ENCODE measurements at regions not wholly inside any gene's neighbourhood (a gene's known extent, or its start where the extent isn't known, plus 50 kb on each side); places are given as distances from the start of the nearest gene placed in this dataset.

GRCh38 chr1:79726321-79726720 lies 719.8 kb upstream of the ADGRL4 start:
- no peak for DNase-seq
- intact Hi-C loops (cut with DNase I; ENCODE audit: low total_unique reads) = no loop called here
- peak overlapping the region; percentile 13 to 27 for H3K4me3 ChIP-seq
- peak overlapping the region; percentile 68 to 75 for H3K27ac ChIP-seq
- TF ChIP-seq CTCF (IDR thresholded peaks at IDR 0.05) = no peak
- H3K36me3 ChIP-seq = no peaks in the 10 kb centered on the region
- no peaks in the 10 kb centered on the region for H3K27me3 ChIP-seq
- H3K9me3 ChIP-seq = no peaks in the 10 kb centered on the region
- H3K4me1 ChIP-seq = peaks cover 0 to 12% (median 0%) of the 10 kb centered on the region in 4 donors

DNA sequence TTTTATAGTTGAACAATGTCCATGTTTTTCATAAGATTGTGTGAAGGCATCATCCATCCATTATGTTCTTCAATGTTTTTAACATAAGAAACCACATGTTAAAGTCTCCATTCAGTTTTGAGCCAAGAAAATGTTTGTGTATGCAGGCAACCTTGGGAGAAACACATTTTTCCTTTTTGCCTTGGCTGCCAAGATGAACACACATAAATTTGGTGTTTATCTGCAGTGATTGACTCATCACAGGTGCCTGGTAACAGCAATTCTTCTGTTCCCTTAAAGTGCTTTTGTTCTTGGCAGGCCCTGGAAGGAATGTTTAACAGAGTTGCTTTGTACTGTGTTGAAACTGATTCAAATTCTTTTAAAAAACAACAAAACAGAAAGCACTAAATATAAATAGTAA lies 709.9 kb upstream of the ADGRL4 start:
- Histone ChIP-seq H3K27ac (no peak overlapping the region), H3K36me3 (no peaks in the 10 kb centered on the region), H3K27me3 (no peaks in the 10 kb centered on the region), H3K4me3 (no peak overlapping the region), H3K4me1 (peaks cover 0 to 6% (median 0%) of the 10 kb centered on the region in 4 donors), H3K9me3 (no peaks in the 10 kb centered on the region)
- TF ChIP-seq CTCF (IDR thresholded peaks at IDR 0.05) = no peak
- intact Hi-C loops (cut with DNase I; ENCODE audit: low total_unique reads) = no loop called here
- DNase-seq = no peak

GRCh38 chr1:79714664-79715063 lies 708.1 kb upstream of the ADGRL4 start:
- no peak for TF ChIP-seq CTCF (IDR thresholded peaks at IDR 0.05)
- H3K27me3 ChIP-seq = no peaks in the 10 kb centered on the region
- H3K4me3 ChIP-seq = no peak overlapping the region
- intact Hi-C loops (cut with DNase I; ENCODE audit: low total_unique reads) = no loop called here
- peaks cover 0 to 6% (median 0%) of the 10 kb centered on the region in 4 donors for H3K4me1 ChIP-seq
- no peaks in the 10 kb centered on the region for H3K36me3 ChIP-seq
- H3K27ac ChIP-seq = no peak overlapping the region
- no peaks in the 10 kb centered on the region for H3K9me3 ChIP-seq
- DNase-seq = no peak

- Histone ChIP-seq H3K36me3 (no peaks in the 10 kb centered on the region), H3K27me3 (no peaks in the 10 kb centered on the region), H3K4me1 (no peaks in the 10 kb centered on the region), H3K4me3 (no peak overlapping the region), H3K27ac (no peak overlapping the region), H3K9me3 (no peaks in the 10 kb centered on the region)
- intact Hi-C loops (cut with DNase I; ENCODE audit: low total_unique reads) = no loop called here
- no peak for TF ChIP-seq CTCF (IDR thresholded peaks at IDR 0.05)
- no peak for DNase-seq
Observed at GRCh38 chr1:79711001-79711431, 704.5 kb upstream of the ADGRL4 start.

DNA sequence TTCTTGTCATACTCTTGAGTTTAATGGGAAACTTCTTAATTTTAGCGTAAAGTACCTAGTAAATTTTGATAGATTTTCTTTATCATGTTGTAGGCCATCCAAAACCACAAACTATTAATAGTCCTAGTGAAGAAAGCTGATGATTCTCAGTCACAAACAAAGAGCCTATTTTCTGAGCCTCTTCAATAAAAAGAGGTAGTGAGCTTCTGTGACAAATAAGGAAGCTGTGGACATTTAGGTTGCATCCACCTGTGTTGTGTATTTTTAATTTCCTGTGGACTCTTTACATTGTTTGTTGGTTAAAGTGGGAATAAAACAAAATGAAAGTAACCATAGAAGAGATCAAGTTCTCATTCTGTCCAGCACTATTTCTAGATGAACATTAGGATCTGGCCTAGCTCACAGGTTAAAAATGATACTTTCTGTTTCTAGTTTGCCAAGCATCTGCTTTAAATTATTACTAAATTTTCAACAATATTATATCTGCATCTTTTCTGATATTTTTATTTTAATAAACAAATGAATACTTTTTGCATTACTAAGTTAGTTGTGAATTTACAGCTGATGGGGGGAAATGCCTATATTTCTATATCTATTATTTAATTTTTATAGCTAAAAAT lies 702.2 kb upstream of the ADGRL4 start:
- Histone ChIP-seq H3K9me3 (no peaks in the 10 kb centered on the region), H3K4me3 (no peak overlapping the region), H3K27me3 (no peaks in the 10 kb centered on the region), H3K4me1 (no peaks in the 10 kb centered on the region), H3K27ac (no peak overlapping the region), H3K36me3 (no peaks in the 10 kb centered on the region)
- DNase-seq = no peak
- TF ChIP-seq CTCF (IDR thresholded peaks at IDR 0.05) = no peak
- intact Hi-C loops (cut with DNase I; ENCODE audit: low total_unique reads) = no loop called here

DNA sequence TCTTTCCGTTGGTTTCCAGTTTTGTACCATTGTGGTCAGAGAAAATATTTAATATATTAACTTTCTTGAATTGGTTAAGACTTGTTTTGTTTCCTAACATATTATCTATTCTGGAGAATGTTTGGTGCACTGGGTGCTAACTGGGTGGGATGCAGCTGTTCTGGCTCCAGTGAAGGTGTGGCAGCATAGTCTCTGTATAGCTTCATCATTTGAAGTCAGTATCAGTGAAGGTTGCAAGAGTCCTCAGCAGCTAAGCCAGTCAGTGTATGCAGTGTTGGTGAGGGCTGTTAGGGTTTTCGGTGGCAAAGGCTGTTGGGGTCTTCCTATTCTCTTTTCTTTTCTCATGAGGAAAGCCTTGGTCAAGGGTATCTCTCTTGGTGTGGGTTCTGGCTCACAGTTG lies 698.7 kb upstream of the ADGRL4 start:
- Histone ChIP-seq H3K9me3 (no peaks in the 10 kb centered on the region), H3K36me3 (no peaks in the 10 kb centered on the region), H3K4me3 (no peak overlapping the region), H3K4me1 (no peaks in the 10 kb centered on the region), H3K27ac (no peak overlapping the region), H3K27me3 (no peaks in the 10 kb centered on the region)
- DNase-seq = no peak
- no peak for TF ChIP-seq CTCF (IDR thresholded peaks at IDR 0.05)
- intact Hi-C loops (cut with DNase I; ENCODE audit: low total_unique reads) = no loop called here

Data from tibial artery (tissue), 4 donors.